ENCODE measurements at regions not wholly inside any gene's neighbourhood (a gene's known extent, or its start where the extent isn't known, plus 50 kb on each side); places are given as distances from the start of the nearest gene placed in this dataset.

DNA sequence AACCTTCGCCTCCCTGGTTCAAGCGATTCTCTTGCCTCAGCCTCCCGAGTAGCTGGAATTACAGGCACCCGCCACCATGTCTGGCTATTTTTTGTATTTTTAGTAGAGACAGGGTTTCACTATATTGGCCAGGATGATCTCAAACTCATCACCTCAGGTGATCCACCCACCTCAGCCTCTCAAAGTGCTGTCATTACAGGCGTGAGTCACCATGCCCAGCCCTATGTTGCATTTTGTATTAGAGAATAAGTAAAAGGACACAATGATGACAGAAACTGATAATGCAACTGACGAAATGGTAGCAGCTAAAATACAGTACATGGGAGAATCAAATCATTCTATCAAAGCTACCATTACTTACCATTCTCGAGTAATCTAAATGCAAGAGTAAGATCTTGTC, 276.7 kb downstream of the DSEL start:
- ATAC-seq (no peak), DNase-seq (no peak)
- no peaks in the 10 kb centered on the region for H3K36me3 ChIP-seq (ENCODE audit: insufficient read depth in 1 of 2, low read depth in 1 of 2)
- TF ChIP-seq, protein P1, sequence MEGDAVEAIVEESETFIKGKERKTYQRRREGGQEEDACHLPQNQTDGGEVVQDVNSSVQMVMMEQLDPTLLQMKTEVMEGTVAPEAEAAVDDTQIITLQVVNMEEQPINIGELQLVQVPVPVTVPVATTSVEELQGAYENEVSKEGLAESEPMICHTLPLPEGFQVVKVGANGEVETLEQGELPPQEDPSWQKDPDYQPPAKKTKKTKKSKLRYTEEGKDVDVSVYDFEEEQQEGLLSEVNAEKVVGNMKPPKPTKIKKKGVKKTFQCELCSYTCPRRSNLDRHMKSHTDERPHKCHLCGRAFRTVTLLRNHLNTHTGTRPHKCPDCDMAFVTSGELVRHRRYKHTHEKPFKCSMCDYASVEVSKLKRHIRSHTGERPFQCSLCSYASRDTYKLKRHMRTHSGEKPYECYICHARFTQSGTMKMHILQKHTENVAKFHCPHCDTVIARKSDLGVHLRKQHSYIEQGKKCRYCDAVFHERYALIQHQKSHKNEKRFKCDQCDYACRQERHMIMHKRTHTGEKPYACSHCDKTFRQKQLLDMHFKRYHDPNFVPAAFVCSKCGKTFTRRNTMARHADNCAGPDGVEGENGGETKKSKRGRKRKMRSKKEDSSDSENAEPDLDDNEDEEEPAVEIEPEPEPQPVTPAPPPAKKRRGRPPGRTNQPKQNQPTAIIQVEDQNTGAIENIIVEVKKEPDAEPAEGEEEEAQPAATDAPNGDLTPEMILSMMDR (IDR thresholded peaks at IDR 0.05): no peak
- no peak overlapping the region for H3K4me3 ChIP-seq
- 90 to 92% (median 91%) methylated on average over 7 of the region's 7 CpGs for WGBS, 3 donors
- H3K27ac ChIP-seq: no peak overlapping the region
- H3K27me3 ChIP-seq (ENCODE audit: insufficient read depth in 3 of 3, low read length in 2 of 3): no peaks in the 10 kb centered on the region
- H3K4me1 ChIP-seq: no peaks in the 10 kb centered on the region
- no peaks in the 10 kb centered on the region for H3K9me3 ChIP-seq
- intact Hi-C loops (cut with DNase I): loop anchor here in 1 of 2 donors (10.0 kb wide), 1 partner anchor 745 kb away; no protein-coding TSS in a partner anchor

DNA sequence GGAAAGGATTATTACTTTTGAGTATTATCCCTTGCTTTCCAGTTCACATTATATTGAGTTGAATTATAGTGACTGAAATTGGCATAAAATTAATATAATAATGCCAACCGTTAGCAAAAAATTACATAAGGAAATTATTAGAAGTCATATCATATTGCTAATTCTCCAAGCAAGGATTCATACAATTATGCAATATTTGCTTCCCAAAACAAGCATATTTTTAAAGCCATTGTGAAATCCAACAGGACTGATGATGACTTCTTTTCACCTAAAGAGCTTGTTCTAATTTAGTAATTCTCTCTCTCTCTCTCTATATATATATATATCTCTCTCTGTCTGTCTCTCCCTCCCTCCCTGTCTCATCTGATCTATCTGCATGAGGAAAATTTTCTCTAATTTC, 283.5 kb downstream of the DSEL start:
- Histone ChIP-seq H3K4me3 (no peak overlapping the region), H3K4me1 (no peaks in the 10 kb centered on the region), H3K36me3 (ENCODE audit: insufficient read depth in 1 of 2, low read depth in 1 of 2) (no peaks in the 10 kb centered on the region), H3K27me3 (ENCODE audit: insufficient read depth in 3 of 3, low read length in 2 of 3) (no peaks in the 10 kb centered on the region), H3K27ac (no peak overlapping the region), H3K9me3 (no peaks in the 10 kb centered on the region)
- ATAC-seq (no peak), DNase-seq (no peak)
- intact Hi-C loops (cut with DNase I): loop anchor here in 1 of 2 donors (10.0 kb wide), 1 partner anchor 752 kb away; no protein-coding TSS in a partner anchor
- TF ChIP-seq, protein P1 (IDR thresholded peaks at IDR 0.05): no peak
- 42 to 68% (median 47%) methylated on average over 1 of the region's 1 CpG for WGBS, 3 donors

DNA sequence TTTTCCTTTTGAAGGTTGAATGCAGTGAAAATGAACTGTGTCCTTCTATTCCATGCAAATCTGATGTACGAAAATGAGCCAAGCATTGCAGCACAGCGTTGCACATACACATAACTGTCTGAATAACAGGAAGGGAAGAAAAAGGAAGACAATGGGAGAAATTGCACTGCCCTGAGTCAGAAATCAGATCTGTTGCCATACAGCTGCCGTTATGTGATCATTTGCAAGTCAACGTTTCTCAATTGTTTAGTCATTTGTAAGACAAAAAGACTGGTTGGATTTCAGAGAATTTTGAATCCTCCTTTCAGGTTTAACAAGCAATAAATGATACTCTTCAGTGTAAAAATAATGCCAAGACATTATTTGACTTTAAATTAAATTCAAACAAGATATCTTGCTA, 284.1 kb downstream of the DSEL start:
- TF ChIP-seq, protein P1 (IDR thresholded peaks at IDR 0.05): no peak
- H3K4me3 ChIP-seq: no peak overlapping the region
- WGBS, 3 donors: 12 to 15% (median 14%) methylated on average over 4 of the region's 4 CpGs
- H3K27me3 ChIP-seq (ENCODE audit: insufficient read depth in 3 of 3, low read length in 2 of 3): no peaks in the 10 kb centered on the region
- no peaks in the 10 kb centered on the region for H3K36me3 ChIP-seq (ENCODE audit: insufficient read depth in 1 of 2, low read depth in 1 of 2)
- ATAC-seq (no peak), DNase-seq (no peak)
- H3K9me3 ChIP-seq: no peaks in the 10 kb centered on the region
- no peak overlapping the region for H3K27ac ChIP-seq
- H3K4me1 ChIP-seq: no peaks in the 10 kb centered on the region
- intact Hi-C loops (cut with DNase I): loop anchor here in 1 of 2 donors (10.0 kb wide), 1 partner anchor 752 kb away; no protein-coding TSS in a partner anchor

DNA sequence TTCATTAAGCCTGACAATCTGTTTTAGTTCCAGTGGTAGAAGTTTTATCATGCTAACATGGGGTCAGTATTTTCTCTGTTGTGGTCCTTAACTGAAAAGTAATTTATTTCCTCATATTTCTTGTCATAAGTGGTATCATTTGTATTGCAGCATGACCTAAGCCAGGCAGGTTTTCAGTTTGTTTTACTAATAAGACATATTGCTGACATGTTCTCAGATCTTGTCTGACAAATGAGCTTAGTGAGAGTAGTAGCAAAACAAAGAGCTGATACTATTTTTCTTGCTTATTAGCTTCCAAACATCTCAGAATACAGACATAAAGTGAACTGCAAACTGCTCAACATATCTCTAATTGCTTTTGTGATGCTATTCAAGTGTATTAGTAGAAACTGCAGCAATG, 293.6 kb downstream of the DSEL start:
- H3K9me3 ChIP-seq: no peaks in the 10 kb centered on the region
- ATAC-seq (no peak), DNase-seq (no peak)
- H3K36me3 ChIP-seq (ENCODE audit: insufficient read depth in 1 of 2, low read depth in 1 of 2): no peaks in the 10 kb centered on the region
- intact Hi-C loops (cut with DNase I): loop anchor here (5.0 to 10.0 kb wide), 3 partner anchors 292 to 1512 kb away; partner anchors contain the start of gene DSEL (in 1 of the 2)
- no peaks in the 10 kb centered on the region for H3K4me1 ChIP-seq
- TF ChIP-seq, protein P1 (IDR thresholded peaks at IDR 0.05): no peak
- H3K4me3 ChIP-seq: no peak overlapping the region
- H3K27ac ChIP-seq: no peak overlapping the region
- H3K27me3 ChIP-seq (ENCODE audit: insufficient read depth in 3 of 3, low read length in 2 of 3): no peaks in the 10 kb centered on the region

DNA sequence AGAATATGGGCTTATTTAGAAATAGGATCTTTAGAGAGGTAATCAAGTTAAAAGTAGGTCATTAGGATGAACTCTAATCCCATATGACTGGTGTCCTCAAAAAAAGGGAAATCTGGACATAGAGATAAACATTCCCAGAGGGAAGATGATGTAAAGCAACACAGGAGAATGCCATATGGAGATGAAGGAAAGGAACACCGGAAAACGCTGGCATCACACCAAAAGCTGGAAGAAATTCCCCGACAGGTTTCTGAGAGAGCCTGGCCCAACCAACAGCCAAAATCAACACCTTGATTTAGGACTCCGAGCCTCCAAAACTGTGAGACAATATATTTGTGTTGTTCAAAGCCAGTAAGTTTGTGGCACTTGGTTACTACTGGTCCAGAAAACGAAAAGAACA, 296.7 kb downstream of the DSEL start:
- intact Hi-C loops (cut with DNase I): loop anchor here (5.0 to 10.0 kb wide), 3 partner anchors 295 to 1515 kb away; partner anchors contain the start of gene DSEL (in 1 of the 2)
- 68 to 79% (median 68%) methylated on average over 5 of the region's 5 CpGs for WGBS, 3 donors
- DNase-seq: no peak
- no peak overlapping the region for H3K27ac ChIP-seq
- H3K4me1 ChIP-seq: no peaks in the 10 kb centered on the region
- no peak overlapping the region for H3K4me3 ChIP-seq
- no peaks in the 10 kb centered on the region for H3K27me3 ChIP-seq (ENCODE audit: insufficient read depth in 3 of 3, low read length in 2 of 3)
- no peak for ATAC-seq
- TF ChIP-seq, protein P1 (IDR thresholded peaks at IDR 0.05): no peak
- H3K36me3 ChIP-seq (ENCODE audit: insufficient read depth in 1 of 2, low read depth in 1 of 2): no peaks in the 10 kb centered on the region
- no peaks in the 10 kb centered on the region for H3K9me3 ChIP-seq
